ENCODE measurements at regions not wholly inside any gene's neighbourhood (a gene's known extent, or its start where the extent isn't known, plus 50 kb on each side); places are given as distances from the start of the nearest gene placed in this dataset.

DNA sequence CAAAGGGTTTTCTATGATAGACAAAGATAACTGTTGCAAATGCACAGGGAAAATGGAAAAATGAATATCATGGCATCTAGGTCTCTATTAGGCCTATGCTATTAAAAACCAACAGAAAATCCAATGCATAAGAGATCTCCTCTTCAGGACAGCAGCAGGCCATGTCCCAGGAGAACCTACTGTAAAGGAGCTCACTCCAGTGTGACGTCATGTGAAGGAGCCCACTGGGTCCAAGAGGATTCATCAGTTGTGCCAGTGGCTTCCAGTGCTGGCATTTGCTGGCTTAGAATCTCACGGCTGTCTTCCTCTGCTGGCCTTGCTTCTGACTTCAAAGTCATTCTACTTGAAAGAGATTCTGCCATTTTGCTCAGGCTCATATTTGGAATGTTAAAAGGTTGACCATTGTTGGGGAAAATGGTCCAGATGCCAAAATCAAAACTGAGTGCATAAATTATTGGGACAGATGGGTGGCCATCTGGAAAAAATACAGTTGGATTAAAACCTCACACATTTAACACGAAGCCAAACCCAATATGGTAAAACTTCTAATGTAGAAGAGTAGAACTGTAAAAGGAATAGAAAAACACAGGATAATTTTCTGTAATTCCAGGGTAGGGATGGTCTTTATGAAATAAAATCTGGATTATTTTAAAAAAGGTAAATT, 75.4 kb upstream of the ARID2 start:
- no peaks in the 10 kb centered on the region for H3K79me2 ChIP-seq (ENCODE audit: control insufficient read depth, insufficient read depth, low read length)
- peaks cover 0 to 3% of the 10 kb centered on the region in 2 experiments; a peak in 2 of 5 replicates for H3K27me3 ChIP-seq (ENCODE audit: control insufficient read depth in 2 of 2, insufficient read depth in 2 of 2, low read length in 2 of 2)
- H3K4me2 ChIP-seq (ENCODE audit: insufficient read depth, low read length), result no peak overlapping the region
- H3K9me1 ChIP-seq (ENCODE audit: control insufficient read depth, insufficient read depth, low read length), result no peaks in the 10 kb centered on the region
- DNase-seq (ENCODE audit: extremely low read depth in 1 of 4, low spot score in 3 of 4) (no peak), ATAC-seq (no peak), FAIRE-seq (no peak)
- ChIA-PET POLR2A (interaction anchor here (0.6 kb wide), 1 partner anchor 15 kb away, joined by 4 read pairs; no protein-coding TSS in a partner anchor), CTCF (ENCODE audit: low intra/inter-chr PET ratio) (no interaction called here)
- WGBS (ENCODE audit: insufficient coverage, low coverage, missing lambda C conversion rate), result 2% methylated on average over 3 of the region's 3 CpGs
- H3K4me1 ChIP-seq (replicated peaks in 1 of 2; ENCODE audit: control insufficient read depth in 2 of 2, insufficient read depth in 2 of 2, low read length in 2 of 2), result no peaks in the 10 kb centered on the region
- in situ Hi-C loops (cut with MboI), result no loop called here
- no TSS peak for BruUV-seq (replicated peaks)
- H3K36me3 ChIP-seq (ENCODE audit: control insufficient read depth, insufficient read depth, low read length), result no peaks in the 10 kb centered on the region
- H3K4me3 ChIP-seq, result no peak overlapping the region
- H3K27ac ChIP-seq (ENCODE audit: extremely low read depth, low read depth, low read length), result no peak overlapping the region
- no peak overlapping the region for H3K9ac ChIP-seq (ENCODE audit: insufficient read depth in 1 of 2, low read depth in 2 of 2, low read length in 2 of 2)
- no peak overlapping the region for H2AFZ ChIP-seq (ENCODE audit: low read depth, low read length)
- H4K20me1 ChIP-seq (replicated peaks; ENCODE audit: control insufficient read depth, insufficient read depth, low read length), result no peaks in the 10 kb centered on the region
- H3K9me3 ChIP-seq (replicated peaks; ENCODE audit: control insufficient read depth, insufficient read depth, low read depth, low read length), result no peaks in the 10 kb centered on the region
- intact Hi-C loops (cut with micrococcal nuclease), result no loop called here
- TF ChIP-seq ZNF324 (CRISPR knock-in tag; IDR thresholded peaks at IDR 0.05), result no peak
- no peak for TF ChIP-seq SAFB (IDR thresholded peaks at IDR 0.05; ENCODE audit: borderline replicate concordance, low read depth, low read length)
- TF ChIP-seq HMG20B (CRISPR knock-in tag; IDR thresholded peaks at IDR 0.05), result no peak
- TF ChIP-seq, protein P1, sequence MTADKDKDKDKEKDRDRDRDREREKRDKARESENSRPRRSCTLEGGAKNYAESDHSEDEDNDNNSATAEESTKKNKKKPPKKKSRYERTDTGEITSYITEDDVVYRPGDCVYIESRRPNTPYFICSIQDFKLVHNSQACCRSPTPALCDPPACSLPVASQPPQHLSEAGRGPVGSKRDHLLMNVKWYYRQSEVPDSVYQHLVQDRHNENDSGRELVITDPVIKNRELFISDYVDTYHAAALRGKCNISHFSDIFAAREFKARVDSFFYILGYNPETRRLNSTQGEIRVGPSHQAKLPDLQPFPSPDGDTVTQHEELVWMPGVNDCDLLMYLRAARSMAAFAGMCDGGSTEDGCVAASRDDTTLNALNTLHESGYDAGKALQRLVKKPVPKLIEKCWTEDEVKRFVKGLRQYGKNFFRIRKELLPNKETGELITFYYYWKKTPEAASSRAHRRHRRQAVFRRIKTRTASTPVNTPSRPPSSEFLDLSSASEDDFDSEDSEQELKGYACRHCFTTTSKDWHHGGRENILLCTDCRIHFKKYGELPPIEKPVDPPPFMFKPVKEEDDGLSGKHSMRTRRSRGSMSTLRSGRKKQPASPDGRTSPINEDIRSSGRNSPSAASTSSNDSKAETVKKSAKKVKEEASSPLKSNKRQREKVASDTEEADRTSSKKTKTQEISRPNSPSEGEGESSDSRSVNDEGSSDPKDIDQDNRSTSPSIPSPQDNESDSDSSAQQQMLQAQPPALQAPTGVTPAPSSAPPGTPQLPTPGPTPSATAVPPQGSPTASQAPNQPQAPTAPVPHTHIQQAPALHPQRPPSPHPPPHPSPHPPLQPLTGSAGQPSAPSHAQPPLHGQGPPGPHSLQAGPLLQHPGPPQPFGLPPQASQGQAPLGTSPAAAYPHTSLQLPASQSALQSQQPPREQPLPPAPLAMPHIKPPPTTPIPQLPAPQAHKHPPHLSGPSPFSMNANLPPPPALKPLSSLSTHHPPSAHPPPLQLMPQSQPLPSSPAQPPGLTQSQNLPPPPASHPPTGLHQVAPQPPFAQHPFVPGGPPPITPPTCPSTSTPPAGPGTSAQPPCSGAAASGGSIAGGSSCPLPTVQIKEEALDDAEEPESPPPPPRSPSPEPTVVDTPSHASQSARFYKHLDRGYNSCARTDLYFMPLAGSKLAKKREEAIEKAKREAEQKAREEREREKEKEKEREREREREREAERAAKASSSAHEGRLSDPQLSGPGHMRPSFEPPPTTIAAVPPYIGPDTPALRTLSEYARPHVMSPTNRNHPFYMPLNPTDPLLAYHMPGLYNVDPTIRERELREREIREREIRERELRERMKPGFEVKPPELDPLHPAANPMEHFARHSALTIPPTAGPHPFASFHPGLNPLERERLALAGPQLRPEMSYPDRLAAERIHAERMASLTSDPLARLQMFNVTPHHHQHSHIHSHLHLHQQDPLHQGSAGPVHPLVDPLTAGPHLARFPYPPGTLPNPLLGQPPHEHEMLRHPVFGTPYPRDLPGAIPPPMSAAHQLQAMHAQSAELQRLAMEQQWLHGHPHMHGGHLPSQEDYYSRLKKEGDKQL (CRISPR knock-in tag; IDR thresholded peaks at IDR 0.05; ENCODE audit: borderline replicate concordance), result no peak
- TF ChIP-seq, protein P2, sequence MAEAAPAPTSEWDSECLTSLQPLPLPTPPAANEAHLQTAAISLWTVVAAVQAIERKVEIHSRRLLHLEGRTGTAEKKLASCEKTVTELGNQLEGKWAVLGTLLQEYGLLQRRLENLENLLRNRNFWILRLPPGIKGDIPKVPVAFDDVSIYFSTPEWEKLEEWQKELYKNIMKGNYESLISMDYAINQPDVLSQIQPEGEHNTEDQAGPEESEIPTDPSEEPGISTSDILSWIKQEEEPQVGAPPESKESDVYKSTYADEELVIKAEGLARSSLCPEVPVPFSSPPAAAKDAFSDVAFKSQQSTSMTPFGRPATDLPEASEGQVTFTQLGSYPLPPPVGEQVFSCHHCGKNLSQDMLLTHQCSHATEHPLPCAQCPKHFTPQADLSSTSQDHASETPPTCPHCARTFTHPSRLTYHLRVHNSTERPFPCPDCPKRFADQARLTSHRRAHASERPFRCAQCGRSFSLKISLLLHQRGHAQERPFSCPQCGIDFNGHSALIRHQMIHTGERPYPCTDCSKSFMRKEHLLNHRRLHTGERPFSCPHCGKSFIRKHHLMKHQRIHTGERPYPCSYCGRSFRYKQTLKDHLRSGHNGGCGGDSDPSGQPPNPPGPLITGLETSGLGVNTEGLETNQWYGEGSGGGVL (CRISPR knock-in tag; IDR thresholded peaks at IDR 0.05), result no peak
- TF ChIP-seq, protein P3, sequence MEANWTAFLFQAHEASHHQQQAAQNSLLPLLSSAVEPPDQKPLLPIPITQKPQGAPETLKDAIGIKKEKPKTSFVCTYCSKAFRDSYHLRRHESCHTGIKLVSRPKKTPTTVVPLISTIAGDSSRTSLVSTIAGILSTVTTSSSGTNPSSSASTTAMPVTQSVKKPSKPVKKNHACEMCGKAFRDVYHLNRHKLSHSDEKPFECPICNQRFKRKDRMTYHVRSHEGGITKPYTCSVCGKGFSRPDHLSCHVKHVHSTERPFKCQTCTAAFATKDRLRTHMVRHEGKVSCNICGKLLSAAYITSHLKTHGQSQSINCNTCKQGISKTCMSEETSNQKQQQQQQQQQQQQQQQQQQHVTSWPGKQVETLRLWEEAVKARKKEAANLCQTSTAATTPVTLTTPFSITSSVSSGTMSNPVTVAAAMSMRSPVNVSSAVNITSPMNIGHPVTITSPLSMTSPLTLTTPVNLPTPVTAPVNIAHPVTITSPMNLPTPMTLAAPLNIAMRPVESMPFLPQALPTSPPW (CRISPR knock-in tag; IDR thresholded peaks at IDR 0.05), result no peak
- TF ChIP-seq MAFG (tag; conservative IDR thresholded peaks at IDR 0.05), result no peak
- no peak for TF ChIP-seq NR3C1 (CRISPR knock-in tag; IDR thresholded peaks at IDR 0.05)
- TF ChIP-seq GABPA (tag; conservative IDR thresholded peaks at IDR 0.05; ENCODE audit: low read depth), result no peak
- TF ChIP-seq ZNF431 (CRISPR knock-in tag; IDR thresholded peaks at IDR 0.05), result no peak
- TF ChIP-seq FOXM1 (IDR thresholded peaks at IDR 0.05; ENCODE audit: low read depth), result no peak
- no peak for TF ChIP-seq FOXM1 (CRISPR knock-in tag; IDR thresholded peaks at IDR 0.05; ENCODE audit: low read depth)
- no peak for TF ChIP-seq PML (IDR thresholded peaks at IDR 0.05; ENCODE audit: low read length)

All from K562 (cell line).